GM19240 (cell line): ENCODE measurements at regions not wholly inside any gene's neighbourhood (a gene's known extent, or its start where the extent isn't known, plus 50 kb on each side); places are given as distances from the start of the nearest gene placed in this dataset.
A peak's percentile ranks its signal among the peaks of the same experiment; 100 is the strongest.
"Not testable (repeated sequence)": the region's sequence is repeated elsewhere in the genome, so short reads cannot be mapped to it uniquely, and the experiment has no call there.

ENCODE experiments used
- DNase-seq: peaks from one replicate; pipeline ENCODE4 v3.0.0; 2011; ENCODE audit warnings: low spot score; ENCODE audit not compliant: insufficient read length

DNA sequence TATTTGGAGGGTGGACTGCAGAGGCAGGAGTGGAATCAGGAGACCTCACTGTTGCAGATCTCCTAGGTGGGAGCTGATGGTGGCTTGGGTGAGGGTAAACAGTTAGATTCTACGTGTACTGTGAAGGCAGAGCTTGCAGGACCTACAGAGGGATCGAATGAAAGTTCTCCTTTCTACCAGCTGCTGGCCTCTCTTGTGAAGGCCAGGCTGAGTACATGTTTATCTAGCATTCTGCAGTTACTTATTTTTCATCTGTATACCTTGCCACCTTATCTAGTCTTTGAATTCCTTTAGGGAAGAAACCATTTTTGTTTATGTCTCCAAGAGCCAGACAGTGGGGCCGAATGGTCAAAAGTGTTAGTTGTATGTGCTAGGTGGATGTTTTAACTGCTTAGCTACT, 57.6 kb downstream of the PTTG1 start:
- no peak for DNase-seq

DNA sequence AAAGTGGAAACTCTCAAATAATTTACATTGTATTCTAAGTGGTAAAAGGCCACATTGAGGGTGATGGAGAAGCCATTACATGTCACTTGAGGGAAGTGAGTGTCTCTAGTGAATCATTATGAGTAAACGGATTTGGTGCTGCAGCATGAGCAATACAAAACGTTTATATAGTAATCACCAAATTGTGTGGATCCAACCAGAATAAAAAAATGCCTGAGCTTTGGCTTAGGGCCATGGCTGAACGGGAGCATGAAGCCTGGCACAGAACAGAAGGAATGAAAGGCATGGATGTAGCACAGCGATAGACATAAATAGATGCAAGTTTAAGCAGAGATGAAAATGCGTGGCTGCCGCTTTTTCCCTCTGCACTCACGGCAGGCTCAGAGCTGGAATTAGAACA, 58.3 kb downstream of the PTTG1 start:
- no peak for DNase-seq

GRCh38 chr5:160480652-160481051, 59.0 kb downstream of the PTTG1 start:
- DNase-seq, result no peak

DNA sequence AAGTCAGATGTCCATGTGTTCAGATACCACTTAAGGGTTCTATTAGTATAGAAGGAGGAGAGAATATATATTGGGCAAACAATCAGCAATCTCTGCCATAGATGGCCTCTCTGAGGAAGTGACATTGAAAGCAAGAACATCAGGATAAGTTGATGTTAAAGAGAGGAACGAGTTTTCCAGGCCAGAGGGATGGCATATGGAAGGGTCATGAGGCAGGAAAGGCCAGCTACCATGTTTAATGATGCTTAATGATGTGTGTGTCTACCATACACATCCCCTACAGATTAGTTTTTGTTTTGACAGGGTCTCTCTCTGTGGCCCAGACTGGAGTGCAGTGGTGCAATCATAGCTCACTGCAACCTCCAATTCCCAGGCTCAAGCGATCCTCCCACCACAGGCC, 63.0 kb downstream of the PTTG1 start:
- DNase-seq, result no peak

- DNase-seq, result no peak
Measured at GRCh38 chr5:160485364-160485969, 63.8 kb downstream of the PTTG1 start.

DNA sequence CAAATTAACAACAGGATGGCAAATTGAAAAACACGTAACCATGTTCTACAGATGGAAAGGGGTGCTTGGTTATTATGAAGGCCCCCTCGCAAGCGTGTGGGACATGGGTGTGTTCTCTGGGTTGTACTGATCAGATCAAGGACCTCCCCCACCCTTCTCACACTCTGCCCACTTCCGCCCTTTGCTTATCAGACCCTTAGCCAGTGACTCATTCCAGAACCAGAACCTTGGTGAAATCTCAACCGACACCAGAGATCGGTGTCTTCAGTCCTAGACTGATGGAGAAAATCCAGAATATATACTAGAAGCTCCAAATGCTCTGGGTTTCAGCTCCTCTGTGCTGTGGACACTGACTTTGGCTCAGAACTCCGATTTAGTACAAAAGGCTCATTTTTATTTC, 64.9 kb downstream of the PTTG1 start:
- no peak for DNase-seq

DNA sequence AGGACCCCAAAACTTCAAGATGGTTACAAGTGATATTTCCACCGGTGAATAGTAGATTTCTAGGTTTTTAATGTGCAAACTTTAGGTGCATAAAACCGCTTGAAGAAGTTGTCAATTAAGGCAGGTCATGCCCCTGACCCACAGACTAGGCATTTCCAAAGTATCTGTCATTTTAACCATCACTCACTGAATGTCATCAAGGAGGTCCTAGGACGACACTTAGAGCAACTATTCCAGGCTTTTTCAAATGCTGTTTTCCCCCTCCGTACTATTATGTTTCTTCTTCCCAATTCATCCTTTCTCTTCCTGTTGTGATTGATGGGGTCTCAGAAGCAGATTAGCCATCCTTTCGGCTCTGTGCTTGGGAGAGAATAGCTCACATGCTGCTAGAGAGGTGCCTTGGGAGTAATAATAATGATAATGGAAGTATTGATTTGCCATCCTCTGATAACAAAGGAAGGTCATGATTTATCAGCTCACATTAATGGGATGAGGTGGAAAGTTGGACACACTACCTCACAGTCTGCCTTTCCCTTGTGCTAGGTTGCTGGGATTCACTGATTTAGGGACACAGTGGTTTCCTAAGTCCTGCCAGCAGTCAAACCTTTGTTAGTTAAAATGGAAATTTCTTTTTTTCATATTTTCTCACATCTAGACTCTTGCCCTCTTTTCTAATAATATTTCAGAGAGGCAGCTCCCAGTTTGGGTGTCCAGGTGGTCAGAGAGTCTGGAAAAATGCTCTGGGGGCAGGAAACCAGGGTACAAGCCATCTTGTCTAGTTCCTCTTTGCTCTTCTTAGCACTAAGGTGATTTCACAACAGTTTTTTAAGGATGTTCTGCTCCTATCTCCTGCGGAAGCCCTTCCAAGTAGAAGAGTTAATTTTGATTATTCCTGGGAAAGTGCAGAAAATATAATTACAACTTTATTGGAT, 67.0 kb downstream of the PTTG1 start:
- DNase-seq, result no peak

GRCh38 chr5:160491438-160491837, 69.8 kb downstream of the PTTG1 start:
- no peak for DNase-seq

GRCh38 chr5:160492565-160492964, 70.9 kb downstream of the PTTG1 start:
- DNase-seq, result no peak

DNA sequence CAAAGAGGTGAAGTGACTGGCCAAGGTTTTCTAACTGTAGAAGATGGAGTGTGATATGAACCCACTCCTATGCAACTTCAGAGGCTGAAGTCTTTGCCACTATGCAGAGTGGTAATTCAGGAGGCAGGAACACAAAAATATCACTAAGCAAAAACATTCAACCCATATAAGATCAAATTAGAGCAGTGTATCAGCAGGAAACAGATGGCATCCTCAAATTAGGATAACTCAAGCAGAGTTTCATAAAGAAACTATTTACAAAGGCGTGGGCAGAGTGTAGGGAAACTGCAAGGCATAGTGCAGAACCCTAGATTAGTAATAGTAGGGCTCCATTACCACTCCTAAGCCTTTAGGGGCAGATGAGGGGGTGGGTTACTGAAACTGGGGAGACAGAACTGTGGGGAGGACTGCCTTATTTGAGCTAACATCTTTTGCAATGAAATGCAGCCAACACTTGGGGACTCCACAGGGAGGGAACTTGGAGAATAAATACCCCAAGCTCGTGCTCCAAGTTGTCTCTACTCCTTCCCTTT, 72.2 kb downstream of the PTTG1 start:
- no peak for DNase-seq

GRCh38 chr5:160494451-160494850, 72.8 kb downstream of the PTTG1 start:
- no peak for DNase-seq

DNA sequence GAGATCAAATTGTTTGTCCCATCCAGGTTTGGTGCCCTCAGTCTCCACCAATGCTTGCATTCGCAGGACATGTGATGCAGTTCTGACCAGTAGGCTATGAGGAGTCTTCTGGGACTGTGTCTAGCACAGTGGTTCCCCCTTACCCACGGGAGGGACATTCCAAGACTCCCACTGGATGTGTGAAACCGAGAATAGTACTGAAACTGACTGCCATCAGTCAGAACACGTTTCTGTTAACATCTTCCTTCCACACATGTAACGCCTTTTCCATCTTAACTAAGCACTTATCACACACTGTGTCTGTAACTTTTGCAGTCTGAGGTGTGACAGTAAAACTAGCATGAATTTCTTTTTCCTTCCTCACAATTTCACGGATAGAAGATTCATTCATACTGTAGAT, 74.7 kb downstream of the PTTG1 start:
- no peak for DNase-seq

DNA sequence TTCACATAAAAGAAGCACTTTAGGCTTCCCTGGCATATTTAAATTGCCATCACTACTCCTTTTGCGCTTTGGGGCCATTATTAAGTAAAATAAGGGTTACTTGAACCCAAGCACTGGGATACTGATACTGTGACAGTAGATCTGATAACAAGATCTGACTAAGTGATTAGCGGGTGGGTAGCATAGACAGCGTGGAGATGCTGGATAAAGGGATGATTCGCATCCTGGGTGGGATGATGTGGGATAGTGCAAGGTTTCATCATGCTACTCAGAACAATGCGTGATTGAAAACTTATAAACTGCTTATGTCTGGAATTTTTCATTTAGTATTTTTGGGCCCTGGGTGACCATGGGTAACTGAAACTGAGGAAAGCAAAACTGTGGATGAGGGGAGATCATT, 75.1 kb downstream of the PTTG1 start:
- no peak for DNase-seq

- no peak for DNase-seq
Measured at GRCh38 chr5:160497878-160498277, 76.2 kb downstream of the PTTG1 start.

DNA sequence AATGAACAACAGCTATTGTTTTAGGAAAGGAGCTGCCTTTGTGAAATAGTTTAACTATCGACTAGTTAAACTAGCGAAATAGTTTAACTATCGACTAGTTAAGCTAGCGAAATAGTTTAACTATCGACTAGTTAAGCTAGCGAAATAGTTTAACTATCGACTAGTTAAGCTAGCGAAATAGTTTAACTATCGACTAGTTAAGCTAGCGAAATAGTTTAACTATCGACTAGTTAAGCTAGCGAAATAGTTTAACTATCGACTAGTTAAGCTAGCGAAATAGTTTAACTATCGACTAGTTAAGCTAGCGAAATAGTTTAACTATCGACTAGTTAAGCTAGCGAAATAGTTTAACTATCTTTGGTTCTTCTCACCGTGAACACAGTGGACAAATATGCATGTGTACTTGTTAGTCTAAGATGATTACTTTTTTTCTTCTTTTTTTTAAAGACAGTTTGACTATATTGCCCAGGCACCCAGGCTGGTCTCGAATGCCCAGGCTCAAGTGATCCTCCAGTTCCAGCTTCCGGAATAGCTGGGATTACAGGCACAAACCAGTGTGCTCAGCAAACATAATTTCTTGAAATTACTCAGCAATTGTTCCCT, 76.9 kb downstream of the PTTG1 start:
- not testable (repeated sequence) for DNase-seq

DNA sequence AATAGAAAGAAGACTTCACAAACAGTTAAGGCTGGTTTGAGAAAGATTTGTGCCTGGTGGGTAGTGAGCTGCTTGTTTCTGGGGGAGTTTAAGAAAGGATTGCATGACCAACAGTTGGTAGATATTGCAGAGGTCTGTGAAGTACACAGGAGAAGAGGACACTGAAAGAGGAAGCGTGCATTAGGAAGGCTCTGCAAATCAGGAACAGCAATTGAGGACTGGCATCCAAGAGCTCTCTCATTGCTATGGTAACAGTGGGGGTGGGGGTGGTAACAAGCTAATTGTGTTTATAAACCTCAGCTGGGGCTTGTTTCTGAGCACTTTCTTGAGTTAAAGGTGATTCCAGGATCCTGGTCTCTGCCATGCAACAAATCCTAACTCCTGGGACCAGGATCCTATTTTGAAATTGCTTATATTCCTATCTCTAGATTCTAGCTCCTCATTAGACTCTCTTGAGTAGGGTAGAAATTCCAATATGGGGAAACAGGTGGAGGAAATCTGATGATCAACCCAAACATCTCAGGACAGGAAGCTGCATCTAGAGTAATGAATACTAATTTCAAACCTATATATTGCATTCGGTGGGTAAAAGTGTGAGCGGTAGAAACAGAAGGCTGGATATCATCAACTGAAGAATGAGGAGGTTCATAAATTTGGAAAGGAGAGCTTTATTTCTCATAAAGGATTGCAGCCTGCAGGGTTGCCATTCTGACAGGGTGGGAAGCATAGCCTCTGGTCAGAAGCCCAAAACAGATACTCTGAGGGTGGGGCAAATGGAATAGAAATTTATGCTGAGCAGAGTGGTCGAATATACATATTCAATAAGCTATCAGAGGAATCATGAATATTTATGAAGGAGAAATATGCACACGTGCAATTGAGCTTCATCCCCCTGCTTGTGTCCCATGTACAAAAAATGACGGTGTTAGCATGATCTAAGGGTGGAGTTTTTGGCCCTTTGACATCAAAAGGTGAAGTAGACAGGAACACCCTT, 79.4 kb downstream of the PTTG1 start:
- DNase-seq, result no peak

DNA sequence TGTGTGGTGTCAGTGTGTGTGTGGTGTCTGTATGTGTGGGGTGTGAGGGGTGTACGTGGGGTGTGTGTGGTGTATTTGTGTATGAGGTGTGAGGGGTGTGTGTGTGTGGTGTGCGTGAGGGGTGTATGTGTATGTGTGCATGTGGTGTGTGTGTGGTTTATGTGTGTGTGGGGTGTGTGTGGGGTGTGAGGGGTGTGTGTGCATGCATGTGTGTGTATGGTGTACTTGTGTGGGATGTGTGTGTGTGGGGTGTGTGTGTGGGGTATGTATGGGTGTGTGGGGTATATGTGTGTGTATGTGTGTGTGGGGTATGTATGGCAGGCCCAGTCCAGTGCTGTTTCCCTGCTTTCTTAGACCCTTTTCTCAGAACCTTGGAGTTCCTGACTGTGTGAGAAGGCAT, 83.3 kb downstream of the PTTG1 start:
- DNase-seq, result no peak

DNA sequence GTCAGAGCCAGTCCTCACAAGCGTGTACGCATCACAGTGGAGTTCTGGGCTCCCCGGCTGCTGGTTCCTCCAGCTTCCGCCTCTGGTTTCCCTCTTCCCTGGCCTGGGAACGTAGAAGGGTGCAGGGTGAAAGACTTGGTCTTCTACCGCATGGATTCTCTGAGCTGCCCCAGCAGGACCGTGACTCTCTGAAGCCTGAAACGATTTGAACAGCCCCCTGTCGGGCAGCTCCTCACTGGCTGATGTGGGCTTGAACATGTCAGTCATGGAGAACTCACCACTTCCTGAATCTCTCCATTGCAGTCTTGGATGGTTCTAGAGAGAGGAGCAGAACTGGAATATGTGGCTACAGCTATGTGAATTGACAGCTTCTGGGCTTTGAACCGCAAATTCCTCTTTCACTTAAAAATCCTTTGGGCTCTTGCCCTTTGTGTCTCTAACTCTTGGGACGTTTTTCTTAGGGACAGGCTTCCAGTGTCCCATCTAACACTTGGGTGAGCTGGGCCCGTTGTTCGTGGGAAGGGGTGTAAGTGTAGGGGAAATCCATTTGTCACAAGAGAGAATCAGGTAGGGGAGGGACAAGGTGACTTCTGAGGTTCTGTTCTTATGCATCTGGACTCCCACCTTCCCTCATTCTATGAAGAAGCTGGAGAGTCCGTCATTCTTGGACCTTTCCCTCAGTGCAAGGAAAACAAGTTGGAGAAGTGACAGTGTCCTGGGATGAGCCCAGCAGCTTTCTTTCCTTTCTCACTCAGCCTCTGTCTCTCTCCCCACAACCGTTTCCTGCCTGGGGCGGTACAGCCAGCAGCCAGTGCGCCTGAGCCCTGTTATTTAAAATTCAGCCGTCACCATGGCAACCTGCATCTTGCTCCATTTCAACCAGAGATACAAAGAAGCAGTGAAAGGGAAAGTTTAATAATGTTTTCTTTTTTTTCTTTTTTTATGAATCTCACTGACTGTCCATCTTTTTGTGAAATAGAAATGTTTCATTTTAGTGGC, 84.7 kb downstream of the PTTG1 start:
- peak; percentile 10 for DNase-seq

DNA sequence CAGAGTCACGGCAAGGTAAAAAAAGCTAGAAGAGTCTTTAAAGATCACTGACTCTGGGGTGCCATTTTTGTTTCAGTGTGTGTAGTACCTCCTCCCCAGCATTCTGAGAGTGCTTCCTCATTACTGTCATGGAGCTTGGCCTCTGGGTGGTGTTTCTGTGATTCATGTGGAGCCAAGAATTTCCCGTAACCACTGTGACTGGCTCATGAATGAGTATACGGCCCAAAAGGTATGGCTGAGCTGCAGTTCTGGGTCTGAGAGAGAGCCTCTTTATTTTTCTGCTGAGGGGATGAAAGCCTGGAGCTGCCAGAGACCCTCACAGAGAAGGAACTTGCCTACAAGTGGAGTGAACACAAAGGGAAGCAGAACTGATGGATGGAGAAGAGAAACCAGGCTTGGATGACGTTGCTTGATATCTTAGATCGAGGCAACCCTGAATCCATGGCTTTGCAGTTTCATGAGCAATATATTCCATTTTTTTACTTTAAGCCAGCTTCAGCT, 85.6 kb downstream of the PTTG1 start:
- DNase-seq, result no peak
